Thyroid gland (tissue), 4 donors: ENCODE measurements at regions not wholly inside any gene's neighbourhood (a gene's known extent, or its start where the extent isn't known, plus 50 kb on each side); places are given as distances from the start of the nearest gene placed in this dataset.

Source experiments
- DNase-seq, 2 donors: peaks; one replicate each; pipeline ENCODE4 v3.0.0-alpha.2; 2019
- H3K27ac ChIP-seq, 3 donors: fragments of 200-600 bp; sonication (generic); 1 replicate in 2 of 3; 2 replicates in 1 of 3; pipeline ENCODE4 v1.5.1; 2016 to 2019; ENCODE audit warnings: mild to moderate bottlenecking in 1 of 3, moderate library complexity in 1 of 3
- H3K27me3 ChIP-seq: fragments of 200-600 bp; sonication (generic); one replicate; pipeline ENCODE4 v1.5.1; 2019
- H3K36me3 ChIP-seq, 2 donors: fragments of 200-600 bp; sonication (generic); one replicate each; pipeline ENCODE4 v1.5.1; 2016 to 2019
- H3K4me1 ChIP-seq, 2 donors: fragments of 200-600 bp; sonication (generic); one replicate each; pipeline ENCODE4 v1.5.1; 2017 to 2019
- H3K4me3 ChIP-seq, 3 donors: fragments of 200-600 bp; sonication (generic); replicated peaks in 1 of 3; 1 replicate in 2 of 3; 2 replicates in 1 of 3; pipeline ENCODE4 v1.5.1; 2016; ENCODE audit warnings: mild to moderate bottlenecking in 1 of 3
- H3K9me3 ChIP-seq: fragments of 200-600 bp; sonication (generic); one replicate; pipeline ENCODE4 v1.5.1; 2017
- CTCF ChIP-seq, 6 experiments: fragments of 200-600 bp in 3 of 6; fragments of 450-650 bp in 3 of 6; sonication (generic) in 3 of 6; IDR thresholded peaks; one replicate each; pipeline ENCODE4 v1.5.1; 2016 to 2019; ENCODE audit warnings: antibody characterized with exemption in 6 of 6, mild to moderate bottlenecking in 2 of 6, inconsistent platforms in 1 of 6, moderate library complexity in 1 of 6
- POLR2A ChIP-seq, 2 donors: fragments of 450-650 bp; IDR thresholded peaks; one replicate each; pipeline ENCODE4 v1.6.1; 2017; ENCODE audit warnings: antibody characterized with exemption in 2 of 2, mild to moderate bottlenecking in 2 of 2, moderate library complexity in 1 of 2
- WGBS, 2 donors: methylation state at CpG; one replicate each; pipeline ENCODE4 v1.1.5; 2017; 5-methylcytosine and 5-hydroxymethylcytosine counted together
- intact Hi-C: fragments of 100-400 bp; cut with DNase I; formaldehyde crosslinking; loops from one replicate; pipeline ENCODE4 v1.15.1; 2023

- H3K9me3 ChIP-seq = no peaks in the 10 kb centered on the region
- TF ChIP-seq POLR2A (IDR thresholded peaks at IDR 0.05) = no peak
- intact Hi-C loops = no loop called here
- no peaks in the 10 kb centered on the region for H3K36me3 ChIP-seq
- no peaks in the 10 kb centered on the region for H3K27me3 ChIP-seq
- H3K4me3 ChIP-seq = no peak overlapping the region
- DNase-seq = no peak
- 72 to 76% methylated on average over 2 of the region's 2 CpGs for WGBS, 2 donors
- H3K27ac ChIP-seq = no peak overlapping the region
- no peaks in the 10 kb centered on the region for H3K4me1 ChIP-seq
Measured at GRCh38 chr4:81531410-81531809, 59.7 kb upstream of the RASGEF1B start.

- 94 to 97% methylated on average over 3 of the region's 3 CpGs for WGBS, 2 donors
- no peaks in the 10 kb centered on the region for H3K36me3 ChIP-seq
- TF ChIP-seq CTCF (IDR thresholded peaks at IDR 0.05) = no peak
- no peak overlapping the region for H3K27ac ChIP-seq
- H3K4me3 ChIP-seq = no peak overlapping the region
- DNase-seq = no peak
- no peaks in the 10 kb centered on the region for H3K4me1 ChIP-seq
- no peaks in the 10 kb centered on the region for H3K9me3 ChIP-seq
- no peaks in the 10 kb centered on the region for H3K27me3 ChIP-seq
- intact Hi-C loops = no loop called here
Measured at GRCh38 chr4:81528979-81529378, 57.3 kb upstream of the RASGEF1B start.

- peak; percentile 40 to 43 for DNase-seq
- intact Hi-C loops = no loop called here
- WGBS, 2 donors = 79 to 92% methylated on average over 2 of the region's 2 CpGs
- TF ChIP-seq POLR2A (IDR thresholded peaks at IDR 0.05) = no peak
- TF ChIP-seq CTCF (IDR thresholded peaks at IDR 0.05) = no peak
- Histone ChIP-seq H3K9me3 (no peaks in the 10 kb centered on the region), H3K36me3 (no peaks in the 10 kb centered on the region), H3K27me3 (no peaks in the 10 kb centered on the region), H3K4me3 (no peak overlapping the region), H3K27ac (no peak overlapping the region), H3K4me1 (no peaks in the 10 kb centered on the region)
Measured at GRCh38 chr4:81528200-81528599, 56.5 kb upstream of the RASGEF1B start.

- intact Hi-C loops = no loop called here
- 100% methylated on average over 1 of the region's 1 CpG for WGBS, 2 donors
- TF ChIP-seq POLR2A (IDR thresholded peaks at IDR 0.05) (no peak), CTCF (IDR thresholded peaks at IDR 0.05) (no peak)
- Histone ChIP-seq H3K9me3 (no peaks in the 10 kb centered on the region), H3K27ac (no peak overlapping the region), H3K36me3 (no peaks in the 10 kb centered on the region), H3K4me1 (no peaks in the 10 kb centered on the region), H3K4me3 (no peak overlapping the region), H3K27me3 (no peaks in the 10 kb centered on the region)
- no peak for DNase-seq
Measured at GRCh38 chr4:81527709-81528108, 56.0 kb upstream of the RASGEF1B start.

GRCh38 chr4:81527115-81527514 lies 55.4 kb upstream of the RASGEF1B start:
- TF ChIP-seq CTCF (IDR thresholded peaks at IDR 0.05) = no peak
- TF ChIP-seq POLR2A (IDR thresholded peaks at IDR 0.05) = no peak
- DNase-seq = peak; percentile 81 to 87
- no peaks in the 10 kb centered on the region for H3K27me3 ChIP-seq
- no peaks in the 10 kb centered on the region for H3K36me3 ChIP-seq
- no peak overlapping the region for H3K4me3 ChIP-seq
- H3K9me3 ChIP-seq = no peaks in the 10 kb centered on the region
- H3K4me1 ChIP-seq = no peaks in the 10 kb centered on the region
- intact Hi-C loops = no loop called here
- 27 to 38% methylated on average over 3 to 4 of the region's 4 CpGs for WGBS, 2 donors
- H3K27ac ChIP-seq = no peak overlapping the region

- no peak overlapping the region for H3K27ac ChIP-seq
- 81 to 85% methylated on average over 2 of the region's 2 CpGs for WGBS, 2 donors
- no peaks in the 10 kb centered on the region for H3K4me1 ChIP-seq
- no peaks in the 10 kb centered on the region for H3K36me3 ChIP-seq
- no peaks in the 10 kb centered on the region for H3K27me3 ChIP-seq
- TF ChIP-seq CTCF (IDR thresholded peaks at IDR 0.05) (no peak), POLR2A (IDR thresholded peaks at IDR 0.05) (no peak)
- no peaks in the 10 kb centered on the region for H3K9me3 ChIP-seq
- DNase-seq = no peak
- intact Hi-C loops = no loop called here
- no peak overlapping the region for H3K4me3 ChIP-seq
Measured at GRCh38 chr4:81526706-81527105, 55.0 kb upstream of the RASGEF1B start.
